ENCODE measurements at regions not wholly inside any gene's neighbourhood (a gene's known extent, or its start where the extent isn't known, plus 50 kb on each side); places are given as distances from the start of the nearest gene placed in this dataset.
A peak's percentile ranks its signal among the peaks of the same experiment; 100 is the strongest.

DNA sequence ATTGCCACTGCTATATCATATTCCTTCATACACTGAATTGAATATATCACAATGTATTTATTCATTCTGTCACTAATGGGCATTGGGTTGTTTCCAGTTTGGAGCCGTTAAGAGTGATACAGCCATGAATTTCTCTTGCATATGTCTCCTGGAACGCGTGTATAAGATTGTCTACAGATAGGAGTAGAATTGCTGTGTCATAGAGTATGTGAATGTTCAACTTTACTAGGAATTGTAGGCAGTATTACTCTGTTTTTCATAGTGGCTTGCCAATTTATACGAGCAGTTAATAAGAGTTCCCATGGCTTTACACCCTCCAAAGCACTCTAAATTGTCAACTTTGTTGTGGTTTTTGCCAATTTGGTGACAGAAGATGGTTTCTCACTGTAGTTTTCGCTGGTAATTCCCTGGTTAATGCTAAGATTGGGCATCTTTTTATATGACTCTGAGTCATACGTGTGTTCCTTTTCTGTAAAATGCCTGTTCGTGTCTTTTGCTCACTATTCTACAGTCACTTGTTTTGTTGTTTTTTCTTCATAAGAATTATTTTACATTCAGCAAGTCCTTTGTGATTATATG, 136.1 kb upstream of the LIPC start:
- DNase-seq (ENCODE audit: low read depth) = no peak

DNA sequence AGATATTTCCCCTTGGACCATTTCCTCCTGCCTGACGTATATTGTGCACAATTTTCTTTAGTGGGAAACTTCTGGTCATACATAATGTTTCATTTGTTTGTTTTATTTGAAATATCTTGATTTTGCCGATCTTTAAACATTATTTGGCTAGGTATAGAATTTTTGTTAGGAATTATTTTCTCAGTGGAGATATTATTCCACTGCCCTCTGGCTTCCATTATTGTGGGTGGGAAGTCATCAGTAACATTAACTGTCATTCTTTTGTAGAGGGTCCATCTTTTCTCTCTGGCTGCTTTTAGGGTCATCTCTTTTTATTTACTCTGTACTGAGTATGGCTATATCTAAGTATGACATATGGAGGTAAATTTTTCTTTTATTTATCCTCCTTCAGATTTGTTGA, 135.5 kb upstream of the LIPC start:
- H3K4me3 ChIP-seq (ENCODE audit: low read length) = no peak overlapping the region
- DNase-seq (ENCODE audit: low read depth) = no peak
- TF ChIP-seq, protein P1, sequence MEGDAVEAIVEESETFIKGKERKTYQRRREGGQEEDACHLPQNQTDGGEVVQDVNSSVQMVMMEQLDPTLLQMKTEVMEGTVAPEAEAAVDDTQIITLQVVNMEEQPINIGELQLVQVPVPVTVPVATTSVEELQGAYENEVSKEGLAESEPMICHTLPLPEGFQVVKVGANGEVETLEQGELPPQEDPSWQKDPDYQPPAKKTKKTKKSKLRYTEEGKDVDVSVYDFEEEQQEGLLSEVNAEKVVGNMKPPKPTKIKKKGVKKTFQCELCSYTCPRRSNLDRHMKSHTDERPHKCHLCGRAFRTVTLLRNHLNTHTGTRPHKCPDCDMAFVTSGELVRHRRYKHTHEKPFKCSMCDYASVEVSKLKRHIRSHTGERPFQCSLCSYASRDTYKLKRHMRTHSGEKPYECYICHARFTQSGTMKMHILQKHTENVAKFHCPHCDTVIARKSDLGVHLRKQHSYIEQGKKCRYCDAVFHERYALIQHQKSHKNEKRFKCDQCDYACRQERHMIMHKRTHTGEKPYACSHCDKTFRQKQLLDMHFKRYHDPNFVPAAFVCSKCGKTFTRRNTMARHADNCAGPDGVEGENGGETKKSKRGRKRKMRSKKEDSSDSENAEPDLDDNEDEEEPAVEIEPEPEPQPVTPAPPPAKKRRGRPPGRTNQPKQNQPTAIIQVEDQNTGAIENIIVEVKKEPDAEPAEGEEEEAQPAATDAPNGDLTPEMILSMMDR (conservative IDR thresholded peaks at IDR 0.05; ENCODE audit: low read length) = no peak

More for the DNA sequence above, 136.1 kb upstream of the LIPC start:
- TF ChIP-seq, protein P1 (conservative IDR thresholded peaks at IDR 0.05; ENCODE audit: low read length) = no peak
- H3K4me3 ChIP-seq (ENCODE audit: low read length) = no peak overlapping the region

DNA sequence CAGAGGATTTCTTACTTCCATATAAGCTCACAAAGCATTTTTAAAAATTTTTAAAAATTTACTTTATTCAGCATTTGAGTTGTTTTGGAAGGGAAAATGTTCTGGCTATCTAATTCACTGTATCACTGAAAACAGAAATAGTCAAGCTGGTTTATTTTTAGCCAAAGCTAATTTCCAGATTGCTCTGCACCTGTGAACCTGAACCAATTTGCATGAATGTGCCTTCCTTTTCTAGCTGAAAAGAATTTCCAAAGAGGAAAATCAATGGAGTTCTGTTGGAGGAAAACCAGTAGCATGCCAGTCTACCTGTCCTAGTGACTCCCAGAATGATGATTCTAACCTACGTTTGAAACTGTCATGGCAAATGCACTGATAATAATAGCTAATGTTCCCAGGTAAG, 134.2 kb upstream of the LIPC start:
- DNase-seq (ENCODE audit: low read depth) = no peak
- TF ChIP-seq, protein P1 (conservative IDR thresholded peaks at IDR 0.05; ENCODE audit: low read length) = no peak

DNA sequence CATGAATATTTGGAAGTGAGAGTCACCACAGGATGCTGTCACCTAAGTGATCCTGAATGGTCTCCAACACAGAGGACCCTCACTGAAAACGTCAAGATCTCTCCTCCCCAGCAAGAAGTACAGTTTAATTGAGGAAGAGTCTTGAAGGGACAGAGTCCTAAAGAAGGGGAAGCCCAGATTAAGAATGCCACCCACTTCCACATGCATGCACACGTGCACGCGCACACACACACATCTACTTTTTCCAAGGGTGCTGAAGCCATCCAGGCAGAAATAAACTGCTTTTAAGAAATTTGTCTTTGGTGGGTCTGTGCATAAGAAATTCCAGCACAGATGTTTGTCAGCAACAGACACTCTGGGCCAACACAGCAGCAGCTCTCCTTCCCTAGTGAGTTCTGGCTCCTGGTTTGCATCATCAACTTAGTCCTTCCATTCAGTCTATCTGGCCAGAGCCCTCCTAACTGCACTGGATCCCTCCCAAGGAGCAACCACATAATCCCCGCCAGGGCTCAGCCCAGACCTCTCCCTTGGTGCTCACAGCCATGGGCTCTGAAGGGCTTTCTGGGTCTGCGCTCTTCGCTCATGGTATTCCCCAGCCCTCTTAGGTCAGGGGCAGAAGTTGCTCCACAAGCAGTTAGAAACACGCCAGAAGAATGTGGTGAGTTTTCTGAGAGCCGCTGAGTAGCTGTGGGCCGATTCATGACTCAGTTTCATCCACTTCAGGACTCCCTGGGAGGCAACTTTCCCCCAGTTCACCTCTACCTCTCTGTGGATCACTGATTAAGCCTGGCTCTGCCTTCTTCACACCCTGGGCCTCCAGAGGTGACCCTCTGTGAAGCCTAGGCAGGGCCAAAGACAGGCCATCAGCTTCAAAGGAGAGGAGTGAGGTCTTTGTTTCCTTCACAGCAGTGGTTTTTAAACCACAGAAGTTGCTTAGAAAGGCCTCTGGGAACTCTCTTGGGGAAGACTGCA, 132.6 kb upstream of the LIPC start:
- H3K4me3 ChIP-seq (ENCODE audit: low read length) = no peak overlapping the region
- DNase-seq (ENCODE audit: low read depth) = peak; percentile 50
- TF ChIP-seq, protein P1 (conservative IDR thresholded peaks at IDR 0.05; ENCODE audit: low read length) = no peak

More for the DNA sequence above, 134.2 kb upstream of the LIPC start:
- H3K4me3 ChIP-seq (ENCODE audit: low read length) = no peak overlapping the region

DNA sequence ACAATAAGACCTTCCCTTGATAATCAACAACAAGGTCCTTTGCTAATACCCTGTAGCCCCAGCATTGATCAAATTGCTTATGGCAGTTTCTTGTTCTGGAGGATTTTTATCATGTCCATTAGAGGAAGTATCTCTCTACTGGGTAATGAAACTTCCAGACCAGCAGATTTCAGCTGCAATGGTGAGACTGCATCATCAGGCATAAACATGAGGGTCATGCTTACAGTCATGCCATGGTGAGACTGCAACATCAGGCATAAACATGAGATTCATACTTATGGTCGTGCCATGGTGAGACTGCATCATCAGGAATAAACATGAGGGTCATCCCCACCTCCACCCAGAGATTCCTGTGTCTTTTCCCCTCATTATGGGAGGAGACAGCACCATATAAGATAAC, 129.0 kb upstream of the LIPC start:
- no peak for DNase-seq (ENCODE audit: low read depth)
- TF ChIP-seq, protein P1 (conservative IDR thresholded peaks at IDR 0.05; ENCODE audit: low read length) = no peak
- no peak overlapping the region for H3K4me3 ChIP-seq (ENCODE audit: low read length)

DNA sequence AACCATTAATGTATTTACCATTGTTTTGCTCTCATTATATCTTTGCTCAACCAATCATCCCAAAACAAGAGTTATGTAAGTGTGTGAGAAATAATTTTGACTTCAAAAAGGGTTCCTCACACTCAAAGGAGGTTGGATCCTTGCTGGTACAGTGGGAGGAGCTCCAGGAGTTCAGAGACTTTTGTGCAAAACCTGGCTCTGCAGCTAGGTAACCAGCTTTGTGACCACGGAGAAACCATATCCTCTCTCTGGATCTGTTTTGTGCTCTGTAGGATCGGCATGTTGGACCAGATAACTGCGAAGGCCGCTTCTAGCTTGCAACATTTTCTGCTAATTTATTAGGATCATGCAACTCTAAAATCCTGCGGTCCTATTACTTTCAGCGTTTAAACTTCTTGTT, 128.6 kb upstream of the LIPC start:
- TF ChIP-seq, protein P1 (conservative IDR thresholded peaks at IDR 0.05; ENCODE audit: low read length) = no peak
- DNase-seq (ENCODE audit: low read depth) = no peak
- no peak overlapping the region for H3K4me3 ChIP-seq (ENCODE audit: low read length)

Data from AG10803 (cell line).